ENCODE measurements at regions not wholly inside any gene's neighbourhood (a gene's known extent, or its start where the extent isn't known, plus 50 kb on each side); places are given as distances from the start of the nearest gene placed in this dataset.

GRCh38 chr7:92914645-92915044 is 78.3 kb upstream of the CDK6 start:
- no CpG with 5 or more reads among the region's 2 CpGs for WGBS (ENCODE audit: insufficient coverage)
- H4K20me1 ChIP-seq (ENCODE audit: insufficient read depth, low read length), result no peaks in the 10 kb centered on the region
- no peak overlapping the region for H3K27ac Mint-ChIP-seq
- H3K27me3 ChIP-seq (ENCODE audit: control insufficient read depth in 2 of 2, insufficient read depth in 2 of 2, low read length in 2 of 2), result no peaks in the 10 kb centered on the region
- H3K9ac ChIP-seq (ENCODE audit: insufficient read depth, low read length, poor library complexity, severe bottlenecking), result no peak overlapping the region
- peaks cover 0 to 4% (median 0%) of the 10 kb centered on the region in 7 donors for H3K9me3 Mint-ChIP-seq
- no peaks in the 10 kb centered on the region for H3K36me3 Mint-ChIP-seq
- no peak for TF ChIP-seq CTCF (IDR thresholded peaks at IDR 0.05)
- no peak overlapping the region for H3K4me2 ChIP-seq (replicated peaks; ENCODE audit: extremely low read depth, low read length, poor library complexity, severe bottlenecking)
- H3K4me3 ChIP-seq (replicated peaks in 1 of 3; ENCODE audit: low read depth in 2 of 3, low read length in 3 of 3), result no peak overlapping the region
- H3K4me1 Mint-ChIP-seq, result no peaks in the 10 kb centered on the region
- H3K27me3 Mint-ChIP-seq (ENCODE audit: low read depth in 3 of 3), result no peaks in the 10 kb centered on the region
- intact Hi-C loops (cut with micrococcal nuclease), result no loop called here
- no peak overlapping the region for H3K4me3 Mint-ChIP-seq
- H3K9me3 ChIP-seq (replicated peaks in 1 of 2; ENCODE audit: control insufficient read depth in 1 of 2, insufficient read depth in 1 of 2, low read length in 2 of 2), result no peaks in the 10 kb centered on the region
- no peak overlapping the region for H3K27ac ChIP-seq (ENCODE audit: low read depth in 1 of 2, low read length in 2 of 2)
- no peak for DNase-seq
- H3K4me1 ChIP-seq (ENCODE audit: control insufficient read depth in 1 of 2, insufficient read depth in 2 of 2, low read length in 2 of 2), result no peaks in the 10 kb centered on the region
- H2AFZ ChIP-seq (ENCODE audit: insufficient read depth, low read depth, low read length, poor library complexity, severe bottlenecking), result no peak overlapping the region
- H3K36me3 ChIP-seq (replicated peaks in 1 of 2; ENCODE audit: control insufficient read depth in 1 of 2, insufficient read depth in 2 of 2, low read length in 2 of 2), result no peaks in the 10 kb centered on the region
- no peaks in the 10 kb centered on the region for H3K79me2 ChIP-seq (ENCODE audit: insufficient read depth, low read length)

GRCh38 chr7:92913849-92914248 is 77.5 kb upstream of the CDK6 start:
- Mint-ChIP-seq H3K9me3 (peaks cover 0 to 2% (median 0%) of the 10 kb centered on the region in 7 donors), H3K27ac (no peak overlapping the region), H3K4me1 (no peaks in the 10 kb centered on the region), H3K36me3 (no peaks in the 10 kb centered on the region), H3K27me3 (ENCODE audit: low read depth in 3 of 3) (no peaks in the 10 kb centered on the region), H3K4me3 (no peak overlapping the region)
- no peak for TF ChIP-seq CTCF (IDR thresholded peaks at IDR 0.05)
- no peak overlapping the region for H3K9ac ChIP-seq (ENCODE audit: insufficient read depth, low read length, poor library complexity, severe bottlenecking)
- no peak overlapping the region for H3K27ac ChIP-seq (ENCODE audit: low read depth in 1 of 2, low read length in 2 of 2)
- H3K79me2 ChIP-seq (ENCODE audit: insufficient read depth, low read length), result no peaks in the 10 kb centered on the region
- H2AFZ ChIP-seq (ENCODE audit: insufficient read depth, low read depth, low read length, poor library complexity, severe bottlenecking), result no peak overlapping the region
- no peaks in the 10 kb centered on the region for H3K27me3 ChIP-seq (ENCODE audit: control insufficient read depth in 2 of 2, insufficient read depth in 2 of 2, low read length in 2 of 2)
- intact Hi-C loops (cut with micrococcal nuclease), result no loop called here
- H3K4me1 ChIP-seq (ENCODE audit: control insufficient read depth in 1 of 2, insufficient read depth in 2 of 2, low read length in 2 of 2), result no peaks in the 10 kb centered on the region
- whole genome bisulfite sequencing (ENCODE audit: insufficient coverage), result 100% methylated on average over 1 of the region's 3 CpGs
- H3K4me3 ChIP-seq (replicated peaks in 1 of 3; ENCODE audit: low read depth in 2 of 3, low read length in 3 of 3), result no peak overlapping the region
- H3K36me3 ChIP-seq (replicated peaks in 1 of 2; ENCODE audit: control insufficient read depth in 1 of 2, insufficient read depth in 2 of 2, low read length in 2 of 2), result no peaks in the 10 kb centered on the region
- DNase-seq, result no peak
- H3K9me3 ChIP-seq (replicated peaks in 1 of 2; ENCODE audit: control insufficient read depth in 1 of 2, insufficient read depth in 1 of 2, low read length in 2 of 2), result no peaks in the 10 kb centered on the region
- H4K20me1 ChIP-seq (ENCODE audit: insufficient read depth, low read length), result no peaks in the 10 kb centered on the region
- H3K4me2 ChIP-seq (replicated peaks; ENCODE audit: extremely low read depth, low read length, poor library complexity, severe bottlenecking), result no peak overlapping the region

Measured in CD14-positive monocyte (primary cell).